GF-D8 (cell line): ENCODE measurements at regions not wholly inside any gene's neighbourhood (a gene's known extent, or its start where the extent isn't known, plus 50 kb on each side); places are given as distances from the start of the nearest gene placed in this dataset.

Experiments used
- DNase-seq: peaks from one replicate; lab custom pipeline; 2025; lab: John Stamatoyannopoulos, UW

GRCh38 chr12:24473097-24473496 lies 475.8 kb downstream of the BCAT1 start:
- no peak for DNase-seq

GRCh38 chr12:24470050-24470449 lies 478.9 kb downstream of the BCAT1 start:
- DNase-seq = no peak

GRCh38 chr12:24469089-24469488 lies 479.8 kb downstream of the BCAT1 start:
- DNase-seq = no peak

- no peak for DNase-seq
Observed at GRCh38 chr12:24467226-24467625, 481.7 kb downstream of the BCAT1 start.

DNA sequence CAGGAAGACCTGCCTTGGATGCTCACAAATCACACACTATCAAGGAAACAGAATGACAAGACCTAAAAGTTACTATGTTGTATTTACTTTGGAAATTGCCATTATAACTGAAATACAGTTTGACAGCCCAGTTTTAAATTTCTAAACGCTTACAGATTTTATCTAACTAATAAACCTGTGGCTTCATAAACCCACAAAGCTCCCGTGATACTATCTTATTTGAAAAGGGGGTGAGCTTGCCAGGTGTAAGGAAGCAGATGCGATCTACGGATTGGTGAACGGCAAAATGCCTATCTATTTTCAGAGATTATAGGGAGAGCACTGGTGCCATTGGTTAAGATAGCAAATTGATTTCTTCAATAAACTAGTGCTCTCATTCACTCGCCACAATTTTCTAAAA lies 485.5 kb downstream of the BCAT1 start:
- no peak for DNase-seq

- DNase-seq = no peak
Observed at GRCh38 chr12:24462946-24463345, 486.0 kb downstream of the BCAT1 start.

- no peak for DNase-seq
Observed at GRCh38 chr12:24460506-24460905, 488.4 kb downstream of the BCAT1 start.

DNA sequence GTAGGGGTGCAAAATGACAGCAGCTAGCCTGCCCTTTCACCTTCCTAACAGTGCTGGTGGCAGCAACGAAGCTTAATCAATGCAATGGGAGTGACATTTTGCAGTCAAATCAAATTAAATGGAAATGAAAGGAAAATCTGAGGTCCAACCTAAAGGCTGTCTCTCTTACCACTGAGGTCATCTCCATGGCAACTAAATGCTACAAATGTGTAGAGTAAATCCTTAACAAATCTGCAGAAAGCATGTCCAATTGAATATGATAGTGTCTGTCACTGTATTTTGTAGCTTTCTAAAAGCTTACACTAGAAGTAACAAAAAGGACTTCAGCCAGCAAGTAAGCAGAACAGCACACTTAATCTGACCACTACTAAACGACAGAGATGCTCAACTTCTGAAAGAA lies 488.8 kb downstream of the BCAT1 start:
- DNase-seq = no peak

DNA sequence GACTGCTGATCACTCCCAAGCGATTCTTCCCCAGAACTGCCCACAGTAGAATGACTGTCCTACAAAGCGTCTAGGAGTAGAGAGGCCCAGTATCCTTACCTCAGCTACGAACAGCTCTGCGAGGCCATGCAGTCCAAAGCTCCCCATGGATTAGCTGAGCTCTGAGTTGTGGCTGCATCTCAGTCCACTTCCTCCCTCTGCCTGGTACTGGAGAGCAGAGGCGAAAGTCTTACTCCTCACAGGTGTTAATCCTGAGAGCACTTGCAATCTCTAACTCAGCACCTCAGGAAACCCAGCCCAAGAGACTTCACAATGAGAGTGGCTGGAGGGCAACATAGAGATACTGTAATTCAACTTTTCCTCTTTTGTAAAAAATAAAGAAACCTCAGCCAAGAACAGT lies 493.1 kb downstream of the BCAT1 start:
- no peak for DNase-seq

GRCh38 chr12:24447678-24448077 lies 498.2 kb upstream of the SOX5 start:
- DNase-seq = no peak

DNA sequence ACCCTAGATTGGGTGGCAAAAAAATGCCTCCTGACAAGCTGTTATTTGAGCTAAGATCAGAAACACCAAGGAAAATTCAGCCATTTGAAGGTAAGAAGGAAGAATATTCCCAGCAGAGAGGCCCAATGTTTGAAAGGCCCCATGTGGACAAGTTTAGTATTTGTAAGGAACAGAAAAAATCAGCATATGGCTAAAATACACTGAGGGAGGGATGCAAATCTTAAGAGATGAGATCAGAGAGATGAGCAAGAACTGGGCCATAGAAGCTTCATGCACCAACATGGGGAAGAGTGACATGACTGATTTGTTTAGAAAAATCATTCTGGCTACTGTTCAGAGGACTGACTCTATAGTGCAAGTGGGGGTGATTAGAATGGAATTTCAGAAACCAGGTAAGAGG lies 496.8 kb upstream of the SOX5 start:
- no peak for DNase-seq

DNA sequence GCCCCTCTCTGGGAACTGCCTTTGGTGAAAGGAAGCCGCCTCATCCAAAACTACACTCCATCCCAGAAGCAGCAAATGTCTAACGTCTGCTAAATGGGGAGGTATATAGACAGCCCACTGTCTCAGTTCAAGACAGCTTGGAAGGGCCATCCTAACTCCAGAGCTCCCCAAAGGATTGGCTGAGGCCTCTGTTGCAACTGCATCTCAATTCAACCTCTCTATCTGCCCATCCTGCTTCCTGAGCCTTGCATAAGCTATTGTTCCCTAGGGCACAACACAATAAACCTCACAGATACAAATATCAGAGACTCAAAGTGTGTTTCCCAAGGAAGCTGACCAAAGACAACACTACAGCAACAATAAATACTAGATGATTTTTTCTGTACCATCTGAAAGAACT lies 495.2 kb upstream of the SOX5 start:
- no peak for DNase-seq

DNA sequence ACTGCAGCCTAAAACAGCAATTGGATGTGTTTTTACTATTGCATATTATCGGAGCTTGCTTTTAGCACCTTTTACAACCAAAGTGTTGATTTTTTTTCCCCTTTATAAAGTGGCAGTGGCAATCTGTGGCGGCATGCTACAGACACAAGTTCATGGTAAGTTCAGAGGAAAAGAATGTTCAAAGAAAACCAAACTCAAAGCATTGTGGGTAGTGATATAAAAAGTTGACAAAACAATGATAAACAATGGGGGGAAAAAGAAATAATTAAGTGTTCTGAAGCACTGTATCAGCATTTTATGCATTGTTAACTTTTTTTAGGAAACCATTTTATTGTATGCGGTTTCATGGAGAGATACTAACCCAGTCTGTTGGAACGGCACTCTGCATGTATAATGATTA lies 492.0 kb upstream of the SOX5 start:
- no peak for DNase-seq

DNA sequence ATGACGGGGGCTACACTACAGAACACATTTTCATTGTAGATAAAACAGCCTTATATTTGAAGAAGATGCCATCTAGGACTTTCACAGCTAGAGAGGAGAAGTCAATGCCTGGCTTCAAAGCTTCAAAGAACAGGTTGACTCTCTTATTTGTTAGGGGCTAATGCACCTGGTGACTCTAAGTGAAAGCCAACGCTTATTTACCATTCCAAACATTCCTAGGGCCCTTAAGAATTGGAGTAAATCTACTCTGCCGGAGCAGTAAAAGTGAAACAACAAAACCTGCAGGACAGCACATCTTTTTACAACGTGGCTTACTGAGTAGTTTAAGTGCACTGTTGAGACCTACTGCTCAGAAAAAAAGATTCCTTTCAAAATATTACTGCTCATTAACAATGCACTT lies 487.2 kb upstream of the SOX5 start:
- no peak for DNase-seq

DNA sequence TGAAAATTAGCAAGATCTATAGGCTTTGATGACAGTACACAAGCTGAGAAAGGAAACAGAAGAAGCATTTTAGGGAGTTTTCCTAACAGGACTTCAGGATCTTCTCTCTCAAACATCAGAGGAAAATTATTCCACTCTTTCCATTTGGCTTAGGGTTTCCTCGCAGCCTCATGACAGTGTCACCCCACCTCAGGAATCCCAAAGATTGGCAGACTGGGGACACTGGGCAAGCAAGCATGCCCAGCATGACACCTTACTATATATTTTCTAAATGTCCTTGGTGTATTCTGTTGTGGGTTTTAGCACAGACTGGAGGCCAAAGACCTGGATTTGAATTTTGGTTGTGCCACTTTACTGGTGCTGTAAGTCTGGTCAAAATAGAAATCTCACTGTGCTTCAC lies 482.4 kb upstream of the SOX5 start:
- no peak for DNase-seq

- no peak for DNase-seq
Observed at GRCh38 chr12:24427776-24428175, 478.3 kb upstream of the SOX5 start.

DNA sequence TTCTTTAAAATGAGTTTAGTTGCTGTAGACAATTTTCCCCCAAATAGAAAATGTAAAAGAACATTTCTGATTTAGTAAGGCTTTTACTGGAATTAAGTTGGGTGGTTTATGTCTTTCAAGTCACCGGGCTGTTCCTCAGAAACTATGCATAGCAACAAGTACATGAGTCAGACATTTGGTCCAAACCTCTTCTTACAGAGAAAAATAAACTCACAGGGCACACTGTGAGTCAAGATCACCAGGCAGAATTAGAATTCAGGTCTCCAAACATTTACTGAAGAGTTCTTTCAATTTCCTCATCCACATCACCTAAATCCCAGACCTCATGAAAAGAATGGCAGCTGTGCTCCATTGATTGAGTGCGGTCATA lies 476.1 kb upstream of the SOX5 start:
- no peak for DNase-seq

- DNase-seq = no peak
Observed at GRCh38 chr12:24424889-24425600, 475.6 kb upstream of the SOX5 start.

DNA sequence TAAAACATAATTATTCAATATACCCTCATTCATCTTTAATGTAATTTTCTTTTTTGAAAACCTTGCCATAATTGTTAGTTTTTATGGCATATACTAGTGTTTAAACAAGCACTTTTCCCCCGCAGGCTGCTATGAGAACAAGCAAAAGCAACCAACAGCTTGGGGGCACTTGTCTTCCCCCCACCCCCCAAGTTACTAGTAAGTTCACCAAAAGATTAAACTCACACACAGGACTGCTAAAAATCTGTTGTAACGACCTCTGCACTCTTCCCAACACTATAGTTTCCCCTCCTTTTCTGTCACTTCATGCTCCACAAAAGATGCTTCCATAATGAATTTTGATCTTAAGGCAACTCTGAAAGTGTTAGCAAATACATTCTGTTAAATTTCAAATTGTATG lies 474.9 kb upstream of the SOX5 start:
- no peak for DNase-seq

DNA sequence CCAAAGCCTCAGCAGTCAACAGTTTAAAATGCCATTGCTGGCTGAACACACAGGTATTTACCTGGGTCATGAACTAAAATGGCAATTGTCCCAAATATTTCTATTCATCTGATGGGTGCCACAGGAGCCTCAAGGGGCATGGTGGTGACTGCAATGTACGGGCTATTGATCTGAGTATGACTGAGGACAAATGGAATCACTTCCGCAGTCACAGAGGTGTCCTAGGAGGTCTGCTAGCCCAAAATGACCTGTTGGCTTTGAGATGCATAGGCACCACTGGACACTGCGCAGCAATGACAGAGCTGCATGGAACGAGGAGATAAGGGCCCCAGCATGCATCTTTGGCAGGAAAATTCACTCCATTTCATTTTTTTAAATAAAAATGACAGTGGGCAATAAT lies 474.1 kb upstream of the SOX5 start:
- DNase-seq = no peak

DNA sequence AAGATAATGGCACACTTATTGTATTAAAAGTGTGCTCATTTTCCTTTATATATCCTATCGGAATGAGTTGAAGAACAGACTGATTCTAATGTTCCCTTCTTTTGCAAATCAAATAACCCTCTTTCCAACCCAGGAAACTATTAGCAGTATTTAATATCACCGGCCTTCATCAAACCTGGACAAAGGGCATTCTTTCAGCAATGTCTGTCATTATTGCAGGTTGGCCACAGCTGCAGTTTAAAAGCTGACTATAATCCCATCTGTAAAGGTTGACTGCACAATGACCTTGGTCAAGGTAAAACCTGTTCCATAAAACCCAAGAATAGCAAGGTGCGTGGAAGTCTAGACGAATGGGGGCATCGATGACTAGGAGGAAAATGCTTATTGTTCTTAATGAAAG lies 472.3 kb upstream of the SOX5 start:
- DNase-seq = no peak

GRCh38 chr12:24418157-24418556 lies 468.7 kb upstream of the SOX5 start:
- no peak for DNase-seq

GRCh38 chr12:24416423-24417109 lies 467.1 kb upstream of the SOX5 start:
- no peak for DNase-seq

GRCh38 chr12:24415934-24416333 lies 466.5 kb upstream of the SOX5 start:
- DNase-seq = no peak
